Neural progenitor cell (in vitro differentiated cells): ENCODE measurements at regions not wholly inside any gene's neighbourhood (a gene's known extent, or its start where the extent isn't known, plus 50 kb on each side); places are given as distances from the start of the nearest gene placed in this dataset.

ENCODE experiments used
- DNase-seq: peaks from one replicate; pipeline ENCODE4 v3.0.0-alpha.2; 2016; ENCODE audit warnings: low spot score
- H2AFZ ChIP-seq: fragments of 200-600 bp; sonication (generic); replicated peaks from 2 replicates; pipeline ENCODE4 v1.6.1; 2016; ENCODE audit warnings: antibody characterized with exemption
- H3F3A ChIP-seq: fragments of 200-600 bp; sonication (generic); 2 replicates; pipeline ENCODE4 v1.6.1; 2016; ENCODE audit warnings: antibody characterized with exemption, low read depth
- H3K27ac ChIP-seq: fragments of 200-600 bp; sonication (generic); 2 replicates; pipeline ENCODE4 v1.5.1; 2016; ENCODE audit warnings: mild to moderate bottlenecking
- H3K27me3 ChIP-seq: fragments of 200-600 bp; sonication (generic); 2 replicates; pipeline ENCODE4 v1.6.1; 2016; ENCODE audit warnings: mild to moderate bottlenecking, moderate library complexity
- H3K36me3 ChIP-seq: fragments of 200-600 bp; sonication (generic); 2 replicates; pipeline ENCODE4 v1.5.1; 2016
- H3K4me1 ChIP-seq: fragments of 200-600 bp; sonication (generic); 2 replicates; pipeline ENCODE4 v1.6.1; 2016; ENCODE audit warnings: mixed run types
- H3K4me2 ChIP-seq: fragments of 200-600 bp; sonication (generic); 2 replicates; pipeline ENCODE4 v1.6.1; 2016
- H3K4me3 ChIP-seq: fragments of 200-600 bp; sonication (generic); 2 replicates; pipeline ENCODE4 v1.5.1; 2016
- H3K79me2 ChIP-seq: fragments of 200-600 bp; sonication (generic); 2 replicates; pipeline ENCODE4 v1.6.1; 2016; ENCODE audit warnings: low read depth
- H3K9ac ChIP-seq: fragments of 200-600 bp; sonication (generic); 2 replicates; pipeline ENCODE4 v1.6.1; 2016
- H3K9me3 ChIP-seq: fragments of 200-600 bp; sonication (generic); 2 replicates; pipeline ENCODE4 v1.5.1; 2016; ENCODE audit warnings: low read depth
- H4K20me1 ChIP-seq: fragments of 200-600 bp; sonication (generic); 2 replicates; pipeline ENCODE4 v1.6.1; 2016; ENCODE audit warnings: low read depth
- H3K27ac Mint-ChIP-seq: 3 replicates; pipeline ENCODE4 v1.8.0; 2021; ENCODE audit warnings: mixed read lengths
- H3K27me3 Mint-ChIP-seq: 2 replicates; pipeline ENCODE4 v1.8.0; 2022; ENCODE audit warnings: low read depth, mild to moderate bottlenecking, inconsistent platforms, moderate library complexity, mixed read lengths; ENCODE audit not compliant: insufficient read depth
- H3K36me3 Mint-ChIP-seq: 3 replicates; pipeline ENCODE4 v1.8.0; 2021; ENCODE audit warnings: mixed read lengths
- H3K4me1 Mint-ChIP-seq: 3 replicates; pipeline ENCODE4 v1.8.0; 2021; ENCODE audit warnings: mixed read lengths
- H3K4me3 Mint-ChIP-seq: 3 replicates; pipeline ENCODE4 v1.8.0; 2021; ENCODE audit warnings: mild to moderate bottlenecking, moderate library complexity, mixed read lengths
- H3K9me3 Mint-ChIP-seq: 3 replicates; pipeline ENCODE4 v1.8.0; 2020; ENCODE audit warnings: mixed read lengths
- CTCF ChIP-seq: fragments of 200-600 bp; sonication (generic); IDR thresholded peaks from 2 replicates; pipeline ENCODE4 v1.5.1; 2017; ENCODE audit warnings: antibody characterized with exemption, mild to moderate bottlenecking
- EZH2 ChIP-seq: fragments of 200-600 bp; sonication (generic); IDR thresholded peaks from 2 replicates; pipeline ENCODE4 v1.6.1; 2017; ENCODE audit warnings: antibody characterized with exemption, mild to moderate bottlenecking, moderate library complexity
- EZH2phosphoT487 ChIP-seq: fragments of 200-600 bp; sonication (generic); IDR thresholded peaks from 2 replicates; pipeline ENCODE4 v1.6.1; 2017; ENCODE audit warnings: antibody characterized with exemption

GRCh38 chr6:132931313-132931712 is 116.9 kb downstream of the RPS12 start:
- Histone ChIP-seq H3K36me3 (no peaks in the 10 kb centered on the region), H3F3A (peaks cover 20% of the 10 kb centered on the region), H3K79me2 (no peaks in the 10 kb centered on the region), H2AFZ (peak overlapping the region; percentile 26), H3K9me3 (no peaks in the 10 kb centered on the region), H3K4me3 (no peak overlapping the region), H3K27me3 (no peaks in the 10 kb centered on the region), H4K20me1 (no peaks in the 10 kb centered on the region), H3K4me1 (peaks cover 36% of the 10 kb centered on the region), H3K27ac (peak overlapping the region; percentile 49), H3K4me2 (peak overlapping the region; percentile 50), H3K9ac (no peak overlapping the region)
- Mint-ChIP-seq H3K4me3 (no peak overlapping the region), H3K27me3 (no peaks in the 10 kb centered on the region), H3K36me3 (no peaks in the 10 kb centered on the region), H3K27ac (peak overlapping the region; percentile 84), H3K4me1 (peaks cover 49% of the 10 kb centered on the region), H3K9me3 (no peaks in the 10 kb centered on the region)
- TF ChIP-seq EZH2phosphoT487 (no peak), CTCF (no peak), EZH2 (no peak)
- no peak for DNase-seq

GRCh38 chr6:132931936-132932514 is 117.7 kb downstream of the RPS12 start:
- H3K36me3 ChIP-seq: no peaks in the 10 kb centered on the region
- H3K4me2 ChIP-seq: peak overlapping the region; percentile 50
- peak overlapping the region; percentile 27 for H3K27ac Mint-ChIP-seq
- H3K9me3 ChIP-seq: no peaks in the 10 kb centered on the region
- TF ChIP-seq EZH2phosphoT487: no peak
- DNase-seq: peak; percentile 50
- no peak overlapping the region for H3K4me3 ChIP-seq
- no peaks in the 10 kb centered on the region for H3K79me2 ChIP-seq
- no peaks in the 10 kb centered on the region for H3K36me3 Mint-ChIP-seq
- peaks cover 51% of the 10 kb centered on the region for H3K4me1 Mint-ChIP-seq
- no peaks in the 10 kb centered on the region for H3K27me3 ChIP-seq
- no peaks in the 10 kb centered on the region for H4K20me1 ChIP-seq
- H3K9me3 Mint-ChIP-seq: no peaks in the 10 kb centered on the region
- H3K4me3 Mint-ChIP-seq: no peak overlapping the region
- peak overlapping the region; percentile 26 for H2AFZ ChIP-seq
- H3K27ac ChIP-seq: peak overlapping the region; percentile 49
- H3K9ac ChIP-seq: no peak overlapping the region
- no peaks in the 10 kb centered on the region for H3K27me3 Mint-ChIP-seq
- H3K4me1 ChIP-seq: peaks cover 36% of the 10 kb centered on the region
- H3F3A ChIP-seq: peaks cover 20% of the 10 kb centered on the region

- Histone ChIP-seq H3K9ac (no peak overlapping the region), H3K27ac (no peak overlapping the region), H3K36me3 (no peaks in the 10 kb centered on the region), H3K4me3 (no peak overlapping the region), H4K20me1 (no peaks in the 10 kb centered on the region), H3K9me3 (no peaks in the 10 kb centered on the region), H3K4me1 (peaks cover 36% of the 10 kb centered on the region), H3K79me2 (no peaks in the 10 kb centered on the region), H3K27me3 (no peaks in the 10 kb centered on the region), H3K4me2 (peak overlapping the region; percentile 50), H3F3A (peaks cover 20% of the 10 kb centered on the region), H2AFZ (no peak overlapping the region)
- DNase-seq: no peak
- Mint-ChIP-seq H3K36me3 (no peaks in the 10 kb centered on the region), H3K4me3 (no peak overlapping the region), H3K27me3 (peaks cover 2% of the 10 kb centered on the region), H3K4me1 (peaks cover 54% of the 10 kb centered on the region), H3K9me3 (no peaks in the 10 kb centered on the region), H3K27ac (peak overlapping the region; percentile 72)
- TF ChIP-seq EZH2 (no peak), EZH2phosphoT487 (no peak), CTCF (no peak)
Observed at GRCh38 chr6:132932588-132932987, 118.2 kb downstream of the RPS12 start.

- Mint-ChIP-seq H3K9me3 (no peaks in the 10 kb centered on the region), H3K27me3 (peaks cover 2% of the 10 kb centered on the region), H3K4me3 (no peak overlapping the region), H3K27ac (peak overlapping the region; percentile 72), H3K4me1 (peaks cover 52% of the 10 kb centered on the region), H3K36me3 (no peaks in the 10 kb centered on the region)
- H3K9me3 ChIP-seq: no peaks in the 10 kb centered on the region
- no peaks in the 10 kb centered on the region for H3K36me3 ChIP-seq
- peak overlapping the region; percentile 1 for H2AFZ ChIP-seq
- H3K27me3 ChIP-seq: no peaks in the 10 kb centered on the region
- DNase-seq: peak; percentile 45
- peak overlapping the region; percentile 33 for H3K27ac ChIP-seq
- H4K20me1 ChIP-seq: no peaks in the 10 kb centered on the region
- no peak overlapping the region for H3K4me3 ChIP-seq
- peaks cover 20% of the 10 kb centered on the region for H3F3A ChIP-seq
- H3K4me1 ChIP-seq: peaks cover 36% of the 10 kb centered on the region
- H3K4me2 ChIP-seq: peak overlapping the region; percentile 50
- TF ChIP-seq EZH2 (no peak), CTCF (no peak), EZH2phosphoT487 (no peak)
- H3K9ac ChIP-seq: no peak overlapping the region
- no peaks in the 10 kb centered on the region for H3K79me2 ChIP-seq
Observed at GRCh38 chr6:132933090-132933489, 118.7 kb downstream of the RPS12 start.
